Left renal pelvis (tissue), 4 donors: ENCODE measurements at regions not wholly inside any gene's neighbourhood (a gene's known extent, or its start where the extent isn't known, plus 50 kb on each side); places are given as distances from the start of the nearest gene placed in this dataset.
A peak's percentile ranks its signal among the peaks of the same experiment; 100 is the strongest.

Source experiments
- DNase-seq, 4 donors: peaks; one replicate each; pipeline ENCODE4 v3.0.0-alpha.2; 2013; ENCODE audit warnings: low read depth in 4 of 4, low spot score in 3 of 4

GRCh38 chr7:153423210-153423590 lies 629.0 kb upstream of the DPP6 start:
- DNase-seq, result no peak

GRCh38 chr7:153430931-153431330 lies 621.3 kb upstream of the DPP6 start:
- no peak for DNase-seq

GRCh38 chr7:153432063-153432462 lies 620.1 kb upstream of the DPP6 start:
- DNase-seq, result no peak

GRCh38 chr7:153433223-153433622 lies 619.0 kb upstream of the DPP6 start:
- no peak for DNase-seq

- no peak for DNase-seq
Observed at GRCh38 chr7:153440715-153441114, 611.5 kb upstream of the DPP6 start.

- peak in 1 of 4 donors; percentile 70 for DNase-seq
Observed at GRCh38 chr7:153443032-153443701, 609.0 kb upstream of the DPP6 start.

GRCh38 chr7:153444641-153445040 lies 607.6 kb upstream of the DPP6 start:
- no peak for DNase-seq

GRCh38 chr7:153445641-153446040 lies 606.6 kb upstream of the DPP6 start:
- DNase-seq, result no peak

- no peak for DNase-seq
Observed at GRCh38 chr7:153446490-153446889, 605.7 kb upstream of the DPP6 start.

GRCh38 chr7:153447011-153447410 lies 605.2 kb upstream of the DPP6 start:
- no peak for DNase-seq

- DNase-seq, result no peak
Observed at GRCh38 chr7:153452661-153453060, 599.5 kb upstream of the DPP6 start.

GRCh38 chr7:153454306-153454705 lies 597.9 kb upstream of the DPP6 start:
- DNase-seq, result peak in 1 of 4 donors; percentile 80

GRCh38 chr7:153457746-153458145 lies 594.5 kb upstream of the DPP6 start:
- no peak for DNase-seq

- no peak for DNase-seq
Observed at GRCh38 chr7:153470004-153470671, 582.1 kb upstream of the DPP6 start.

- no peak for DNase-seq
Observed at GRCh38 chr7:153472516-153472915, 579.7 kb upstream of the DPP6 start.

GRCh38 chr7:153473185-153473584 lies 579.0 kb upstream of the DPP6 start:
- no peak for DNase-seq

- no peak for DNase-seq
Observed at GRCh38 chr7:153475239-153475638, 577.0 kb upstream of the DPP6 start.

GRCh38 chr7:153476166-153476565 lies 576.0 kb upstream of the DPP6 start:
- no peak for DNase-seq

GRCh38 chr7:153496257-153496656 lies 555.9 kb upstream of the DPP6 start:
- no peak for DNase-seq

- DNase-seq, result no peak
Observed at GRCh38 chr7:153503093-153503492, 549.1 kb upstream of the DPP6 start.

- no peak for DNase-seq
Observed at GRCh38 chr7:153504288-153505075, 547.7 kb upstream of the DPP6 start.

GRCh38 chr7:153507885-153508284 lies 544.3 kb upstream of the DPP6 start:
- DNase-seq, result no peak
